ENCODE measurements at regions not wholly inside any gene's neighbourhood (a gene's known extent, or its start where the extent isn't known, plus 50 kb on each side); places are given as distances from the start of the nearest gene placed in this dataset.

DNA sequence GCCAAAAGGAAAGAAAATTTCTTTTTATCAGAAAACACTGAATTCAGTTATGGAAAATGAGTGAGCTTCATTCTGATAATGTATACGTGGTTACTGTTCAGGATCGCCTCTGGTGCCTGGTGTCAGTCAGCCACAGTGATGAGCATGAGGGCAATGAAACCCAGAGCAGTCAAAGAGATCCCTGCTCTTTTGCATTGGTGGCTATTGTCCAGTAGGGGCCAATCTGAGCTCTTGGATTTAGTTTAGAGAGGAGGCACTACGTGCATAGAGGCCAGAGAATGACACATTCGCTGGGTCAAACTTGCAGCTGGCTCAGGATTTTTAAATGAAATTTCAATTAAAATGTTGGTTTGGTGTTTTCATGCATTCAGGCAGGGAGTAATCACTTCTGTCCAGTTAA is 522.9 kb downstream of the TMEM182 start:
- DNase-seq = no peak

DNA sequence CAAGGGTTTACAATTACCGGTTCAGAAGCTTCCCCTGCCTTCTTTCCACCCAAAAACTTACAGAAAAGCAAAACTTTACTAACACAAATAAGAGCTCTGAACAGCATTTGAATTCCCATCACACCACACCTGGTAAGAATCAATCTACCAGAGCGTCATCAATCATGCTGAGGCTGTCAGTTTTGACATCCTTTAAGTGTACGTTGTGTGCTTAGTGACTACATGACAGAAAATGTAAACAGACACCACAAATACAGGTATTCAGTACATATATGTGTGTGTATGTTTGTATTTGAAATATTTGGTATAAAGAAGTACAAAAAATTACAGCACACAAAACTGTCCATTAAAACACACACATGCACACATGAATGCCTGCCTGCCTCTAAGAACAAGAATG is 523.5 kb downstream of the TMEM182 start:
- DNase-seq = no peak

DNA sequence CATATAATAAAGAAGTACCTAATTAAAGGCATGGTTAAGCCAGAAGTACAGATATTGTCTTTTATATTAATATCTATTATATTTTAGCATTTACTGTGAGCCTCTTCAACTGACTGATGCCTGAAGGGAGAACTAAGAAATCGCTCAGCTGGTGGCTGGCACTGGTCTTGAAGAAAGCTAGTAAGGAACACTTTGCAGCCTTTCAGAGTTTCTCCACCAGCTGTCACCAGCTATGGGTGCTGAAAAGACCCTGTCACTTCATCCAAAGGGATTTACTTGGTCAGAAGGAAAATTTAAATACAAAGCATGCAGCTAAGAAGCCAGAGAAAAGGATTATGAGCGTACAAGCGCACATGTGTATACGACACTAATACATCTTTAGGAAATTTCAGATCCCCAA is 525.9 kb downstream of the TMEM182 start:
- DNase-seq = no peak

GRCh38 chr2:103288696-103289095 is 526.9 kb downstream of the TMEM182 start:
- no peak for DNase-seq

DNA sequence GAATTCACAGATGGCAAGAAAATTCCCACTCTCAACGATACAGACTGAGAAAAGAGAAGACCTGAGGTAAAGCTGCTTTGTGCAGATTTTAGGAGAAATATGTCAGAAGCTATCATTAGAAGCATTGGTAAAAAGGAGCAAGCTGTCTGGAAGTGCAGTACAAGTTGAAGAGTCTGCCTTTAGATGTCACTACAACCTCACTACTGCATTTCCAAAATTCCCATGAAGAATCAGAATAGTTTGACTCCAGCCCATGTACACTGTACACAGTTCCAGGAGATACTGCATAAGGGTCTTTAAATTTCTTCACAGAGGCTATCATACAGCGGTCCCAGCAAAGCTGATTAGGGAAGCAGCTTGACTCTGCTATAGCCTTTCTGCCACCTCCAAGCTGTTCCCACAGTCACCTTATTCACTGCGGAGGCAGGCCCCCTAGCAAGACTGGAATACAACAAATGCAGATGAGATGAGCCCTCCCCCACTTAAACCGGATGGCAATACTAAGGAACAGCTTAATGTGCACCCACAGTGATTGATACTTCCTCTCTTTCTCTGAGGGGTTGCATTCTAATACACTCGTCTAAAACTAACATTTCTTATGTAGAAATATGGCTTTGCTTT is 527.4 kb downstream of the TMEM182 start:
- DNase-seq = no peak

DNA sequence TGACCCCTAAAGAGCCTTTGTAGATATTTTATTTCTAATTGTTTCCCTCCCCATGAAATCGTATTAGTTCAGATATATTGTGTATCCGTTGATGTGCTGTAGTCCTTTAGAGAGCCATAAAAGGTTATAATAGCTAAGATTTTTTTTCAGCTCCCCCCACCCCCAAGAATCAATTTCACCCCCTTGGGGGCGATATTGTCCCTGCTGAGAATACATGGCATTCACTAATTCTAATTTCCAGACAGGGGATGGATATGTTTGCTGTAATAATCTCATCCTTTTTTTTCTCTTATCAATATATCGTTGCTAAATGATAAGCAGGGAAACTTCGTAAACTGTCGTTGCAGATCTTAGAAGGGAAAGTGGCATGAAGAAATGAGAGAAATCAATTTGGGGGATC is 530.7 kb downstream of the TMEM182 start:
- no peak for DNase-seq

DNA sequence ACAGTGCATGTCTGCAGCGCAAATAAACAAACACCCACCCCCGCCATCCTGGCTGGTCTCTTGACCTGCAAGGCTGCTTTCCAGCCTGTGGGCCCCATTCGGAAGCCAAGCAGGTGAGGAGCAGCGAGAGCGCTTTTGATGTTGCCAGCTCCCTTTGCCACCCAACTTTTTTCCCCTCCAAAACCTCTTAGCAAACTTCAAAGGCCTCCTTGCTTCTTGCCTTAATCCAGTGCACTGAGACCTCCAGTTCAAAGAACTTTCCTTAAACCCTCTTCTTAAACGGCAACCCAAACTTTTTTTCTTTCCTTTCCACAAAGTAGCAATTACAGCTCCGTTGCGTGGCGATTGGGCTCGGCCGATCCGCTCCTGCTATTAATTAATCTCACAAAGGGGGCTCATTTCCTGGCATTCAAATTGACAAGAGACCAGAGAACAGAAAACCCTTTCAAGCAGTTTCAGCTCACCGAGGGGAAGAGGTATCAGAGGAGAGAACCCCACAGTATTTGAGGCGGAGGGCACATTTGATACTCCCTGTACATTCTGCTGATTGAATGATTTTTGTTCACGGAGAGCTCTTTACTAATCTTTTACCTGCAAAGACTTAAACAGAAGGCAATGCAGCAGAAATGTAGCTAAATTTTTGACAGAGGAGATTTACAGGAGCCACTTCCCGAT is 531.4 kb downstream of the TMEM182 start:
- DNase-seq = no peak

- no peak for DNase-seq
Measured at GRCh38 chr2:103293742-103294077, 531.9 kb downstream of the TMEM182 start.

- no peak for DNase-seq
Measured at GRCh38 chr2:103294420-103294819, 532.6 kb downstream of the TMEM182 start.

DNA sequence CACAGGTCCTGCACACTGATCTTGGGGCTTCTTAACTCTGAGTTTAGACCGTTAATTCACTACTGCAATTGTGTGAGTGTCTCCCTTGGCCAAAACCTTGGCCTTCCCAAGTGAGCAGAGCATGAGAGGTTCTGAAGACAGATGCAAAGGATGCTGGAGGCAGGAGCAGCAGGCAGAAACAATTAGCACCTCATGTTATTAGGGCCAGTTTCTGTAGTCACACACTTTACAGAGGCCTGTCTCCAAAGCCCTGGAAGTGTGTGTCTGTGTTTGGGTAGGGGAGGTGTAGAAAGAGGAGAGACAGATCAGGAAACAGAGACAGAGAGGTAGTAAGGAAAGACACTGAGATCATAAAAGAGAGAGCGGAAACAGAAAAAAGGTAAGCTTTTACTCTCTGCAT is 533.8 kb downstream of the TMEM182 start:
- DNase-seq = no peak

GRCh38 chr2:103324671-103325070 is 562.8 kb downstream of the TMEM182 start:
- no peak for DNase-seq

DNA sequence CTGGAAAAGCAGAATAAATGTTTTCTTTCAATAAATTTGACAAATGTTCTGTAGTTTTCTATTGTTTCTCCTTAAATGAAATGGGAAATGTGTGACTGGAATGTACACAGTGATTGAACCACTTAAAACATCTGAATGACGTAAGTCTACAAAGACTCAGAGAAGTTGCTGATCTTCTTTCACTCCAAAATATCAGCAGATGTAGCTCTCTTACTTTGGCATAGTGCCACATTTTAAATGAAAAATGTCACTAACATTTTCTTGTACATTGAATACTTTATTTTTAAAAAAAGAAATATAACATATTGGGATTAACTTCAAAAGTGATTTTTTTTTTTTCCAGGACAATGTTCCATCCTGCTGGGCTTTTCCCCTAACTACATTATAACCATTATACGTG is 565.6 kb downstream of the TMEM182 start:
- no peak for DNase-seq

DNA sequence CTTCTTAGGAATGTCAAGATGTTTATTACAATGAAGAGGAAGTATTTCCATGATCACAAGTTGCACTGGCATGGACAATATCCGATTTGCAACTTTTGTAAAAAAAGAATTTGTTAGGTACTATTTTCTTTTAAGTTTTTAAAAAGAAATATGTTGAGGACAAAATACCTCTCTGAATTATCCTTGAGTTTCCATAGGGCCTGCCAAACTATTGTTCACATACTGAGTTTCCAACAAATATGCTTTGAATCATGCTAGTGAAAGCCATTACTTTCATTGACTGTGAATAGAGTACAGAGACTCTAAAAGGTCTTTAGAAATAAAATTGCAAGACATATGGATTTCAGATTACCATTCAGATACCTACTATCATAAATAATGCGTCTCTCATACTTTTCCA is 566.1 kb downstream of the TMEM182 start:
- no peak for DNase-seq

- DNase-seq = no peak
Measured at GRCh38 chr2:103335403-103335802, 573.6 kb downstream of the TMEM182 start.

GRCh38 chr2:103338819-103339218 is 577.0 kb downstream of the TMEM182 start:
- no peak for DNase-seq

DNA sequence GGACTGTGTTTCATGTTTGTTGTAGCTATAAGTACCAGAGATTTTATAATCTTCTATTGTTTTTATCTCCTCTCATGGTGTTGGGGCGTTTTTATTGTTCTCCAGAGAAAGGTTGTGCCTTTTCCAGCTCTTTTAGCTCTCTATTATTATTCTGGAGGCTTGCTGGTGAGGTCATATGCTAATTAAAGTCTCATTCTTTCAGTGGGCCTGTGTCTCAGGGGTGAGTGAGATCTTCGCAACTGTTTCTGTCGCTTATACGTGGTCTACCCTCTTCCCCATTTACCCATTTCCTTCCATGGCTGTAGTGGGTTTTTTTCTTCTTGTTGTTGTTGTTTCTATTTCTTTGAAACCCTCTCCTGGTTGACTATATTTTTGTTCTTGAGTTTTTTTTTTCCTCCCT is 584.9 kb downstream of the TMEM182 start:
- no peak for DNase-seq

- DNase-seq = no peak
Measured at GRCh38 chr2:103353774-103354173, 591.9 kb downstream of the TMEM182 start.

GRCh38 chr2:103355287-103355686 is 593.5 kb downstream of the TMEM182 start:
- DNase-seq = no peak

DNA sequence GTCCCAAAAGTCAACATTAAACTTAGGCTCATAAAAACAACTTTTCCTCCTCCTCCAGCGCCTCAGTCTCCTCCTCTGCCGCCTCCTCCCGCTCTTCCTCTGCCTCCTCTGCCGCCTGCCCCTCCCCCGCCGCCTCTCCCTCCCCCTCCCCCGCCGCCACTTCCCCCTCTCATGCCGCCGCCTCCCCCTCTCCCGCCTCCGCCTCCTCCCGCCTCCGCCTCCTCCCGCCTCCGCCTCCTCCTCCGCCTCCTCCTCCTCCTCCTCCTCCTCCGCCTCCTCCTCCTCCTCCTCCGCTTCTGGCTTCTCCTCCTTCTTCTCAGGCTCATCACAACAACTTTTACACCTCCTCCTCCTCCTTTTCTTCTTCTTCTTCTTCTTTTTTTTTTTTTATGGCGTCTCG is 599.9 kb downstream of the TMEM182 start:
- DNase-seq = no peak

DNA sequence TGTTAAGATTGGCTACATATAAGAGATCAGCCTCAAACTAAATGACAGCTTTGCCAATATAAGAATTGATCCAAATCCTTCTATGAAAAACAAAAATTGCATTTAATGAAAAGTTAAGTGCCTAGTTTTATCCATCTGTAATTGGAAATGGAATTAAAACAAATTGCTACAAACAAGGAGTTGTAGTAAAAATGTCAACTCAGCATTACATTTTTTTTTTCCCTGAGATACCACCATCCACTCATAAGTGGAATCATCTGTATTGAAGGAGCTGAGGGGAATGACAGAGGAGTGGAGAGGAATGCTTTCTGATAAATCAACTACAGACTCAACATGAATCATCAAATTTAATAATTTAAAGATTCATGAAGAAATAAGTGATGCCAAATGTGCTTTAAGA is 601.8 kb downstream of the TMEM182 start:
- DNase-seq = no peak

- DNase-seq = no peak
Measured at GRCh38 chr2:103364177-103364576, 602.3 kb downstream of the TMEM182 start.

- DNase-seq = no peak
Measured at GRCh38 chr2:103365071-103365470, 603.2 kb downstream of the TMEM182 start.

- DNase-seq = no peak
Measured at GRCh38 chr2:103367877-103368276, 606.0 kb downstream of the TMEM182 start.

DNA sequence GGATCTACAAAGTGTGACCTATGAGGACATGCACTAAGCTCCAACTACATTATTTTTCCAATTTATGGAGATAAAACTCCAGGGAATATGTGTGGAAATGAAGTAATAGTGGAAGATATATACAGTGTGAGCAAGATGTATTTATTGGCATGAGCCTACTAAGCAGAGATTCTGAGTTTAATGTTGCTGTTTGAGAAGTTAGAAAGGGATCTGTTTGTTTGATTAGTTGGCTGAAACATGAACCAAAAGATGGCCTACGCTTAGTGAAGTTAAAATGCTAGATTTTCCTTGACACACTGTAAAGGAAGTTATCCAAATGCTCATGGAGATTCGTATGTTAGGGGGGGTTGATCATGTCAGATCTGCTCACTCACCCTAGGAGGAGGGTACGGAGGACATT is 621.7 kb downstream of the TMEM182 start:
- DNase-seq = no peak

DNA sequence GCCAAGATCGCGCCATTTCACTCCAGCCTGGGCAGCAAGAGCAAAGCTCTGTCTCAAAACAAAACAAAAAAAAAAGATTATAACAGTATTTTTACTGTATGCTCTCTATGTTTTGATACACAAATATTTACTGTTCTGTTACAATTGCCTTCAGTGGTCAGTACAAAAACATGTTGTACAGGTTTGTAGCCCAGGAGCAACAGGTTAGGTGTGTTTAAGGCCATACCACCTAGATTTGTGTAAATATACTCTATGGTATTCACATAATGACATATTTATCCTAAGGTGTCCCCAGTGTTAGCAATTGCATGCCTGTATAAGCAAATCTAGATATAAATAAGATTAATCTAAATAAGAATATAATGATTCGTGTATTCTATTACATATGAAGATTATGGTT is 625.0 kb downstream of the TMEM182 start:
- no peak for DNase-seq
